Adrenal gland (tissue), 5 donors: ENCODE measurements at regions not wholly inside any gene's neighbourhood (a gene's known extent, or its start where the extent isn't known, plus 50 kb on each side); places are given as distances from the start of the nearest gene placed in this dataset.

ENCODE experiments used
- POLR2A ChIP-seq, 2 donors: fragments of 450-650 bp; IDR thresholded peaks; one replicate each; pipeline ENCODE4 v1.6.1; 2017; ENCODE audit warnings: antibody characterized with exemption in 2 of 2, mild to moderate bottlenecking in 2 of 2, moderate library complexity in 1 of 2
- TF ChIP-seq, protein P1 (sequence below), 6 experiments: fragments of 450-650 bp in 4 of 6; fragments of 200-600 bp in 2 of 6; sonication (generic) in 1 of 6; IDR thresholded peaks; 1 replicate in 5 of 6; 2 replicates in 1 of 6; pipeline versions ENCODE4 v1.5.1 to v1.8.0; 2016 to 2021; ENCODE audit warnings: antibody characterized with exemption in 6 of 6, mild to moderate bottlenecking in 2 of 6, moderate library complexity in 1 of 6
- donor health status: DM: no; HTN: no; CAD: no.

DNA sequence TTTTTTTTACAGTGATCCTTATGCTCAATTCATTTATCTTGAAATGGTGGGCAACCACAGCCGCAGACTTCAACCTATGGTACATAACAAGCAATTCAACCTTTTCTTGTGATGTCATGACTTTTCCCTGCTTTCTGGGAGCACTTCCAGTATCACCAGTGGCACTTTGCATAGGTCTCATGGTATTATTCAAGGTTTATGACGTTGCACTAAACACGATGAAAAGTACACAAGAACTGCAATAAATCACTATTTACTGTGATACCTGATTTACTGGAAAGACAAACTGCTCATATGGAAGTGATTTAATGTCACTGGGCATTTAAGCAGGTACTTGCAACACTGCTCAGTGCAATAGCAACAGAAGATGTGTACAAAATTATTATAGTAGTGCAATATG is 251.7 kb upstream of the CXCL12 start:
- TF ChIP-seq, protein P1, sequence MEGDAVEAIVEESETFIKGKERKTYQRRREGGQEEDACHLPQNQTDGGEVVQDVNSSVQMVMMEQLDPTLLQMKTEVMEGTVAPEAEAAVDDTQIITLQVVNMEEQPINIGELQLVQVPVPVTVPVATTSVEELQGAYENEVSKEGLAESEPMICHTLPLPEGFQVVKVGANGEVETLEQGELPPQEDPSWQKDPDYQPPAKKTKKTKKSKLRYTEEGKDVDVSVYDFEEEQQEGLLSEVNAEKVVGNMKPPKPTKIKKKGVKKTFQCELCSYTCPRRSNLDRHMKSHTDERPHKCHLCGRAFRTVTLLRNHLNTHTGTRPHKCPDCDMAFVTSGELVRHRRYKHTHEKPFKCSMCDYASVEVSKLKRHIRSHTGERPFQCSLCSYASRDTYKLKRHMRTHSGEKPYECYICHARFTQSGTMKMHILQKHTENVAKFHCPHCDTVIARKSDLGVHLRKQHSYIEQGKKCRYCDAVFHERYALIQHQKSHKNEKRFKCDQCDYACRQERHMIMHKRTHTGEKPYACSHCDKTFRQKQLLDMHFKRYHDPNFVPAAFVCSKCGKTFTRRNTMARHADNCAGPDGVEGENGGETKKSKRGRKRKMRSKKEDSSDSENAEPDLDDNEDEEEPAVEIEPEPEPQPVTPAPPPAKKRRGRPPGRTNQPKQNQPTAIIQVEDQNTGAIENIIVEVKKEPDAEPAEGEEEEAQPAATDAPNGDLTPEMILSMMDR (IDR thresholded peaks at IDR 0.05), result no peak
- TF ChIP-seq POLR2A (IDR thresholded peaks at IDR 0.05), result no peak
